ENCODE measurements at regions not wholly inside any gene's neighbourhood (a gene's known extent, or its start where the extent isn't known, plus 50 kb on each side); places are given as distances from the start of the nearest gene placed in this dataset.

GRCh38 chr1:191818198-191818597, 340.1 kb upstream of the RGS18 start:
- TF ChIP-seq, protein P1, sequence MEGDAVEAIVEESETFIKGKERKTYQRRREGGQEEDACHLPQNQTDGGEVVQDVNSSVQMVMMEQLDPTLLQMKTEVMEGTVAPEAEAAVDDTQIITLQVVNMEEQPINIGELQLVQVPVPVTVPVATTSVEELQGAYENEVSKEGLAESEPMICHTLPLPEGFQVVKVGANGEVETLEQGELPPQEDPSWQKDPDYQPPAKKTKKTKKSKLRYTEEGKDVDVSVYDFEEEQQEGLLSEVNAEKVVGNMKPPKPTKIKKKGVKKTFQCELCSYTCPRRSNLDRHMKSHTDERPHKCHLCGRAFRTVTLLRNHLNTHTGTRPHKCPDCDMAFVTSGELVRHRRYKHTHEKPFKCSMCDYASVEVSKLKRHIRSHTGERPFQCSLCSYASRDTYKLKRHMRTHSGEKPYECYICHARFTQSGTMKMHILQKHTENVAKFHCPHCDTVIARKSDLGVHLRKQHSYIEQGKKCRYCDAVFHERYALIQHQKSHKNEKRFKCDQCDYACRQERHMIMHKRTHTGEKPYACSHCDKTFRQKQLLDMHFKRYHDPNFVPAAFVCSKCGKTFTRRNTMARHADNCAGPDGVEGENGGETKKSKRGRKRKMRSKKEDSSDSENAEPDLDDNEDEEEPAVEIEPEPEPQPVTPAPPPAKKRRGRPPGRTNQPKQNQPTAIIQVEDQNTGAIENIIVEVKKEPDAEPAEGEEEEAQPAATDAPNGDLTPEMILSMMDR (conservative IDR thresholded peaks at IDR 0.05; ENCODE audit: low read length): no peak
- TF ChIP-seq EZH2phosphoT487 (IDR thresholded peaks at IDR 0.05; ENCODE audit: borderline replicate concordance, low read depth, low read length): no peak

Data from OCI-LY7 (cell line).